ENCODE measurements at regions not wholly inside any gene's neighbourhood (a gene's known extent, or its start where the extent isn't known, plus 50 kb on each side); places are given as distances from the start of the nearest gene placed in this dataset.
A peak's percentile ranks its signal among the peaks of the same experiment; 100 is the strongest.

- no peak for TF ChIP-seq PBX2 (CRISPR knock-in tag; IDR thresholded peaks at IDR 0.05; ENCODE audit: low read depth)
- TF ChIP-seq PBX2 (tag; conservative IDR thresholded peaks at IDR 0.05; ENCODE audit: low read depth), result peak; percentile 68
These were observed 91.1 kb downstream of the ZNF608 start (continued) for GRCh38 chr5:124655251-124655917.

- intact Hi-C loops (cut with micrococcal nuclease), result loop anchor here (10.0 kb wide), 1 partner anchor 1860 kb away; no protein-coding TSS in a partner anchor
- peak; percentile 83 for FAIRE-seq
- no peak for TF ChIP-seq TFAP4 (CRISPR knock-in tag; IDR thresholded peaks at IDR 0.05; ENCODE audit: borderline replicate concordance)
- TF ChIP-seq TEAD4 (IDR thresholded peaks at IDR 0.05; ENCODE audit: low read length), result 0 out of 2 replicates have a peak, but pooled peaks have one; percentile 26
- TF ChIP-seq TEAD4 (CRISPR knock-in tag; IDR thresholded peaks at IDR 0.05; ENCODE audit: borderline replicate concordance), result no peak
- no peak for TF ChIP-seq ZNF174 (CRISPR knock-in tag; IDR thresholded peaks at IDR 0.05)
- TF ChIP-seq SMARCB1 (IDR thresholded peaks at IDR 0.05; ENCODE audit: insufficient read length, low read depth), result no peak
- TF ChIP-seq E2F6 (IDR thresholded peaks at IDR 0.05; ENCODE audit: borderline replicate concordance in 1 of 2, extremely low read depth in 1 of 2, insufficient read depth in 1 of 2, insufficient read length in 1 of 2, low read depth in 1 of 2, low read length in 1 of 2, poor library complexity in 1 of 2, severe bottlenecking in 1 of 2), result peak; percentile 22 to 76
- no peak for TF ChIP-seq MED1 (CRISPR knock-in tag; IDR thresholded peaks at IDR 0.05; ENCODE audit: borderline replicate concordance)
- no peak for TF ChIP-seq ELF1 (tag; IDR thresholded peaks at IDR 0.05)
- no peak for TF ChIP-seq POLR2A (conservative IDR thresholded peaks at IDR 0.05)
- TF ChIP-seq DEAF1 (CRISPR knock-in tag; IDR thresholded peaks at IDR 0.05), result no peak
- no peak for TF ChIP-seq PHF20 (IDR thresholded peaks at IDR 0.05; ENCODE audit: partially characterized antibody)
- no peak for TF ChIP-seq GTF2A2 (tag; IDR thresholded peaks at IDR 0.05)
These were observed 92.0 kb downstream of the ZNF608 start for GRCh38 chr5:124654418-124654817.

More at GRCh38 chr5:124654418-124654817, 92.0 kb downstream of the ZNF608 start:
- Histone ChIP-seq H3K9me3 (replicated peaks; ENCODE audit: control insufficient read depth, insufficient read depth, low read depth, low read length) (no peaks in the 10 kb centered on the region), H3K9ac (ENCODE audit: insufficient read depth in 1 of 2, low read depth in 2 of 2, low read length in 2 of 2) (peak overlapping the region in 1 of 2 experiments; percentile 62; a peak in 1 of 4 replicates), H3K4me3 (no peak overlapping the region), H3K79me2 (ENCODE audit: control insufficient read depth, insufficient read depth, low read length) (no peaks in the 10 kb centered on the region), H2AFZ (ENCODE audit: low read depth, low read length) (peak overlapping the region; percentile 80), H3K4me2 (ENCODE audit: insufficient read depth, low read length) (peak overlapping the region; percentile 40), H3K4me1 (replicated peaks in 1 of 2; ENCODE audit: control insufficient read depth in 2 of 2, insufficient read depth in 2 of 2, low read length in 2 of 2) (peaks cover 18 to 85% of the 10 kb centered on the region in 2 experiments), H3K27ac (ENCODE audit: extremely low read depth, low read depth, low read length) (peak overlapping the region; percentile 80), H4K20me1 (replicated peaks; ENCODE audit: control insufficient read depth, insufficient read depth, low read length) (no peaks in the 10 kb centered on the region), H3K36me3 (ENCODE audit: control insufficient read depth, insufficient read depth, low read length) (no peaks in the 10 kb centered on the region), H3K9me1 (ENCODE audit: control insufficient read depth, insufficient read depth, low read length) (no peaks in the 10 kb centered on the region), H3K27me3 (ENCODE audit: control insufficient read depth in 2 of 2, insufficient read depth in 2 of 2, low read length in 2 of 2) (no peaks in the 10 kb centered on the region)
- peak; percentile 39 for ATAC-seq
- in situ Hi-C loops (cut with MboI), result no loop called here
- 8% methylated on average over 5 of the region's 5 CpGs for WGBS (ENCODE audit: insufficient coverage, low coverage, missing lambda C conversion rate)
- ChIA-PET CTCF (ENCODE audit: low intra/inter-chr PET ratio) (no interaction called here), POLR2A (interaction anchor here (0.6 to 1.2 kb wide), 2 partner anchors 17 to 32 kb away, joined by 3 read pairs; no protein-coding TSS in a partner anchor)
- BruUV-seq (replicated peaks), result no TSS peak
- peak; percentile 33 to 81 (median 40) for DNase-seq (ENCODE audit: extremely low read depth in 1 of 4, low spot score in 3 of 4)

Measured in K562 (cell line).